MV-4-11 (cell line): ENCODE measurements at regions not wholly inside any gene's neighbourhood (a gene's known extent, or its start where the extent isn't known, plus 50 kb on each side); places are given as distances from the start of the nearest gene placed in this dataset.
"Not testable (repeated sequence)": the region's sequence is repeated elsewhere in the genome, so short reads cannot be mapped to it uniquely, and the experiment has no call there.

Source experiments
- DNase-seq: peaks from one replicate; lab custom pipeline; 2025; lab: John Stamatoyannopoulos, UW

GRCh38 chr1:192862271-192862670 is 53.4 kb downstream of the RGS2 start:
- no peak for DNase-seq

- DNase-seq: peak; percentile 51
These were observed 57.5 kb downstream of the RGS2 start for GRCh38 chr1:192866241-192866868.

GRCh38 chr1:192867180-192867579 is 58.3 kb downstream of the RGS2 start:
- no peak for DNase-seq

GRCh38 chr1:192869308-192869940 is 60.6 kb downstream of the RGS2 start:
- DNase-seq: peak; percentile 3

- DNase-seq: no peak
These were observed 63.2 kb downstream of the RGS2 start for GRCh38 chr1:192872010-192872409.

GRCh38 chr1:192873836-192874235 is 65.0 kb downstream of the RGS2 start:
- DNase-seq: no peak

GRCh38 chr1:192876633-192877032 is 67.8 kb downstream of the RGS2 start:
- DNase-seq: no peak

GRCh38 chr1:192877283-192877886 is 68.5 kb downstream of the RGS2 start:
- DNase-seq: peak; percentile 62

- DNase-seq: no peak
These were observed 69.4 kb downstream of the RGS2 start for GRCh38 chr1:192878249-192878648.

- no peak for DNase-seq
These were observed 70.6 kb downstream of the RGS2 start for GRCh38 chr1:192879406-192879805.

- DNase-seq: no peak
These were observed 71.4 kb downstream of the RGS2 start for GRCh38 chr1:192880231-192880630.

GRCh38 chr1:192884241-192884640 is 75.4 kb downstream of the RGS2 start:
- no peak for DNase-seq

GRCh38 chr1:192885387-192885786 is 76.5 kb downstream of the RGS2 start:
- DNase-seq: not testable (repeated sequence)

GRCh38 chr1:192887426-192887825 is 78.6 kb downstream of the RGS2 start:
- no peak for DNase-seq

GRCh38 chr1:192888574-192888973 is 79.7 kb downstream of the RGS2 start:
- DNase-seq: no peak

- DNase-seq: no peak
These were observed 80.2 kb downstream of the RGS2 start for GRCh38 chr1:192889082-192889481.

GRCh38 chr1:192890134-192890533 is 81.3 kb downstream of the RGS2 start:
- DNase-seq: no peak

- no peak for DNase-seq
These were observed 84.1 kb downstream of the RGS2 start for GRCh38 chr1:192892934-192893333.

GRCh38 chr1:192895487-192895886 is 86.6 kb downstream of the RGS2 start:
- DNase-seq: not testable (repeated sequence)

GRCh38 chr1:192896376-192896775 is 87.5 kb downstream of the RGS2 start:
- no peak for DNase-seq

- DNase-seq: no peak
These were observed 92.7 kb downstream of the RGS2 start for GRCh38 chr1:192901500-192901899.

- no peak for DNase-seq
These were observed 94.3 kb downstream of the RGS2 start for GRCh38 chr1:192903142-192903541.

- DNase-seq: no peak
These were observed 95.6 kb downstream of the RGS2 start for GRCh38 chr1:192904438-192904895.
